Activated B cell treated with CpG ODN at 0.5 μM for 24 hours (primary cell): ENCODE measurements at regions not wholly inside any gene's neighbourhood (a gene's known extent, or its start where the extent isn't known, plus 50 kb on each side); places are given as distances from the start of the nearest gene placed in this dataset.
"Not testable (repeated sequence)": the region's sequence is repeated elsewhere in the genome, so short reads cannot be mapped to it uniquely, and the experiment has no call there.

ENCODE experiments used
- ATAC-seq: fragments of 200-7000 bp; cut with Tn5 transposase; one replicate; pipeline ENCODE4 v1.10.0; 2021; ENCODE audit warnings: low read depth, mild to moderate bottlenecking, moderate library complexity
- CTCF ChIA-PET: fragments of 350-600 bp; sonication (Branson Sonifier 250); formaldehyde crosslinking; loops from one replicate; lab custom pipeline; 2021; ENCODE audit warnings: antibody characterized with exemption; lab: Charles Lee
- POLR2A ChIA-PET: fragments of 350-600 bp; sonication (Branson Sonifier 250); formaldehyde crosslinking; loops from one replicate; lab custom pipeline; 2021; ENCODE audit warnings: antibody characterized with exemption; lab: Charles Lee
- DNase-seq: peaks from one replicate; pipeline ENCODE4 v3.0.0; 2022
- H3K27ac Mint-ChIP-seq: one replicate; pipeline ENCODE4 v1.8.0; 2020; ENCODE audit warnings: mixed read lengths
- H3K27me3 Mint-ChIP-seq: one replicate; pipeline ENCODE4 v1.8.0; 2021; ENCODE audit warnings: mixed read lengths
- H3K36me3 Mint-ChIP-seq: one replicate; pipeline ENCODE4 v1.8.0; 2021; ENCODE audit warnings: low read depth, mixed read lengths
- H3K4me1 Mint-ChIP-seq: one replicate; pipeline ENCODE4 v1.8.0; 2021; ENCODE audit warnings: mixed read lengths
- H3K4me3 Mint-ChIP-seq: one replicate; pipeline ENCODE4 v1.8.0; 2020; ENCODE audit warnings: mild to moderate bottlenecking, mixed read lengths
- H3K9me3 Mint-ChIP-seq: one replicate; pipeline ENCODE4 v1.8.0; 2020; ENCODE audit warnings: mixed read lengths
- intact Hi-C: fragments of 100-400 bp; cut with micrococcal nuclease; formaldehyde crosslinking; loops from one replicate; pipeline ENCODE4 v1.15.1; 2024
- TF ChIP-seq, protein P1 (sequence below): fragments of 200-600 bp; IDR thresholded peaks from one replicate; pipeline ENCODE4 v1.8.0; 2022; ENCODE audit warnings: antibody characterized with exemption, mild to moderate bottlenecking

DNA sequence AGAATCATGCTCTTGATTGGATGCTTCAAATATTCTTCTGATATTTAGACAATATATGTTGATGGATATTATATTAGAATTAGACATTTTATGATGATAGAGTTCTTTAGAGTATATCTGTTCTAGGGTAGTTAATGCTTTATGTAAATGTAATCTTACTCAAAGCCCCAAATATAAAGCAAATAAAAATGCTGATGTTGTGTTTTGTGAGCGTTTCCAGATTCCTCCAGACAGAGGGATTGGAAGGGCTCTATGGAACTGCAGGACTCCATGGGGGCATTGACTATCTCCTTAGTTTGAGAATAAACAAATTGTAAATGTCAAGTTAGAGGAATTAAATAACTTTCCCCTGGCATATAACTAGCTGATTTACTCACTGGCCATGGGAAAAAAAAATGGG, 184.5 kb downstream of the MRPS30 start:
- intact Hi-C loops, result no loop called here
- no peak overlapping the region for H3K4me3 Mint-ChIP-seq

DNA sequence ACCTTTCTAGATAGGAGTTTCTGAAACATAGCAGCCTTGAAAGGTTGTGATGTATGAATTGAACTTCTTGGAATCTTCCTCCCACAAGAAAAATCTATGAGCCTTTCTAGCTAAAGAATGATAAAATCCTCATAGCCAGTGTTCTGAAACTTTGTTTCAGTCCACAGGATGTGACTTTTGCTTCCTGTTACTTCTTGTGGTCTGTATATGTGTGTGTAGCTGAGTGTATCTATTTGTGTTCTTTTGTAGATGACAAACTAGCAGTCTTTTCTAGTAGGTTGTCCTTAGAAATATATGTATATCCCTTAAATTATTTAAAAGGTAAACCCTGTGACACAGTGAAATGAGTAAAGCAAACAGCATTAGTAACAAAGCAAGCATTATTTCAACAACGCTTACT, 188.8 kb downstream of the MRPS30 start:
- Mint-ChIP-seq H3K36me3 (no peaks in the 10 kb centered on the region), H3K27ac (no peak overlapping the region), H3K4me1 (no peaks in the 10 kb centered on the region), H3K9me3 (peaks cover 2% of the 10 kb centered on the region), H3K27me3 (no peaks in the 10 kb centered on the region), H3K4me3 (no peak overlapping the region)
- ATAC-seq (no peak), DNase-seq (no peak)
- intact Hi-C loops, result no loop called here
- TF ChIP-seq, protein P1, sequence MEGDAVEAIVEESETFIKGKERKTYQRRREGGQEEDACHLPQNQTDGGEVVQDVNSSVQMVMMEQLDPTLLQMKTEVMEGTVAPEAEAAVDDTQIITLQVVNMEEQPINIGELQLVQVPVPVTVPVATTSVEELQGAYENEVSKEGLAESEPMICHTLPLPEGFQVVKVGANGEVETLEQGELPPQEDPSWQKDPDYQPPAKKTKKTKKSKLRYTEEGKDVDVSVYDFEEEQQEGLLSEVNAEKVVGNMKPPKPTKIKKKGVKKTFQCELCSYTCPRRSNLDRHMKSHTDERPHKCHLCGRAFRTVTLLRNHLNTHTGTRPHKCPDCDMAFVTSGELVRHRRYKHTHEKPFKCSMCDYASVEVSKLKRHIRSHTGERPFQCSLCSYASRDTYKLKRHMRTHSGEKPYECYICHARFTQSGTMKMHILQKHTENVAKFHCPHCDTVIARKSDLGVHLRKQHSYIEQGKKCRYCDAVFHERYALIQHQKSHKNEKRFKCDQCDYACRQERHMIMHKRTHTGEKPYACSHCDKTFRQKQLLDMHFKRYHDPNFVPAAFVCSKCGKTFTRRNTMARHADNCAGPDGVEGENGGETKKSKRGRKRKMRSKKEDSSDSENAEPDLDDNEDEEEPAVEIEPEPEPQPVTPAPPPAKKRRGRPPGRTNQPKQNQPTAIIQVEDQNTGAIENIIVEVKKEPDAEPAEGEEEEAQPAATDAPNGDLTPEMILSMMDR, result no peak
- CTCF ChIA-PET, result no interaction called here
- POLR2A ChIA-PET, result no interaction called here

More for the DNA sequence above, 184.5 kb downstream of the MRPS30 start:
- H3K27me3 Mint-ChIP-seq, result no peaks in the 10 kb centered on the region
- ATAC-seq (no peak), DNase-seq (no peak)
- no peak overlapping the region for H3K27ac Mint-ChIP-seq
- ChIA-PET CTCF (no interaction called here), POLR2A (no interaction called here)
- H3K9me3 Mint-ChIP-seq, result peaks cover 12% of the 10 kb centered on the region
- H3K4me1 Mint-ChIP-seq, result no peaks in the 10 kb centered on the region
- TF ChIP-seq, protein P1, result no peak
- H3K36me3 Mint-ChIP-seq, result no peaks in the 10 kb centered on the region

DNA sequence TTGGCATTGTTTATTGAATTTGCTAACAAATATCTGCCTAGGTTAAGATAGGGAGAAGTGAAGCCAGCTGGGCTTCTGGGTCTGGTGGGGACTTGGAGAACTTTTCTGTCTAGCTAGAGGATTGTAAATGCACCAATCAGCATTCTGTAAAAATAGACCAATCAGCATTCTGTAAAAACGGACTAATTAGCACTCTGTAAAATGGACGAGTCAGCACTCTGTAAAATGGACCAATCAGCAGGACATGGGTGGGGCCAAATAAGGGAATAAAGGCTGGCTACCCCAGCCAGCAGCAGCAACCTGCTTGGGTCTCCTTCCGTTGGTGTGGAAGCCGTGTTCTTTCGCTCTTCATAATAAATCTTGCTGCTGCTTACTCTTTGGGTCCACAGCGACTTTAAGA, 198.4 kb downstream of the MRPS30 start:
- H3K9me3 Mint-ChIP-seq, CTCF ChIA-PET, H3K27me3 Mint-ChIP-seq, H3K27ac Mint-ChIP-seq, POLR2A ChIA-PET, H3K36me3 Mint-ChIP-seq, intact Hi-C loops, H3K4me3 Mint-ChIP-seq, H3K4me1 Mint-ChIP-seq, ATAC-seq, DNase-seq: not testable (repeated sequence)

DNA sequence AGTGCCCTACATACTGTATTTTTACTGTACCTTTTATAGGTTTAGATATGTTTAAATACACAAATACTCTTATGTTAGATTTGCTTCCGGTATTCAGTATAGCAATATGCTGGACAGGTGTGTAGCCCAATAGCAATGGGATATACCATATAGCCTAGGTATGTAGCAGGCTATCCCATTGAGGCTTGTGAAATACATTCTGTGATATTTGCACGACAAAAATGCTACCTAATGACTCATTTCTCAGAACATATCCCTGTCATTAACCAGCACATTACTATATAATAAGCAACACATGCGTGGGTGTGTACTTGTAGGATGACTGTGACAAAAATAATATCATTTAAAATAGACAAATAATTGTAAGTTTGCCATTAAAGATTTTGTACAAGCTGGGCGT, 208.8 kb downstream of the MRPS30 start:
- no peaks in the 10 kb centered on the region for H3K4me1 Mint-ChIP-seq
- no peaks in the 10 kb centered on the region for H3K36me3 Mint-ChIP-seq
- ChIA-PET POLR2A (no interaction called here), CTCF (no interaction called here)
- TF ChIP-seq, protein P1, result no peak
- intact Hi-C loops, result no loop called here
- DNase-seq, result no peak
- H3K27ac Mint-ChIP-seq, result no peak overlapping the region
- H3K4me3 Mint-ChIP-seq, result no peak overlapping the region
- H3K9me3 Mint-ChIP-seq, result peaks cover 10% of the 10 kb centered on the region
- ATAC-seq, result no peak
- no peaks in the 10 kb centered on the region for H3K27me3 Mint-ChIP-seq

DNA sequence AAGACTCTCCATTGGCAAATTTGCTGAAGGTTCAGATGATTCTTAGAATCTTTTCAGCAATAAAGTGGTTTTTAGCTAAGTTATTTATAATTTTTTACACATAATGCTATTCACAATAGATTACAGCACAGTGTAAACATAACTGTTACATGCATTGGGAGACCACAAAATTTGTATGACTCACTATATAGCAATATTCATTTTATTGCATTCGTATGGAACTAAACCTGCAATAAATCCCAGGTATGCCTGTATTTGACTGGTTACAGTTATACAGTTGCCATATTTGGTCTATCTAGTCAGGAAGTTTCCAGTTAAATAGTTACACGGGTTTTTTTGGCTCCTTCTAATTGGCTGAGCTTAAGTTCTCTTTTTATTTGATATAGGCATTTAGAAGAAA, 220.8 kb downstream of the MRPS30 start:
- H3K27me3 Mint-ChIP-seq, result no peaks in the 10 kb centered on the region
- H3K4me1 Mint-ChIP-seq, result no peaks in the 10 kb centered on the region
- CTCF ChIA-PET, result no interaction called here
- no peaks in the 10 kb centered on the region for H3K9me3 Mint-ChIP-seq
- H3K4me3 Mint-ChIP-seq, result no peak overlapping the region
- TF ChIP-seq, protein P1, result no peak
- DNase-seq (no peak), ATAC-seq (no peak)
- POLR2A ChIA-PET, result no interaction called here
- intact Hi-C loops, result no loop called here
- H3K36me3 Mint-ChIP-seq, result no peaks in the 10 kb centered on the region
- H3K27ac Mint-ChIP-seq, result no peak overlapping the region

DNA sequence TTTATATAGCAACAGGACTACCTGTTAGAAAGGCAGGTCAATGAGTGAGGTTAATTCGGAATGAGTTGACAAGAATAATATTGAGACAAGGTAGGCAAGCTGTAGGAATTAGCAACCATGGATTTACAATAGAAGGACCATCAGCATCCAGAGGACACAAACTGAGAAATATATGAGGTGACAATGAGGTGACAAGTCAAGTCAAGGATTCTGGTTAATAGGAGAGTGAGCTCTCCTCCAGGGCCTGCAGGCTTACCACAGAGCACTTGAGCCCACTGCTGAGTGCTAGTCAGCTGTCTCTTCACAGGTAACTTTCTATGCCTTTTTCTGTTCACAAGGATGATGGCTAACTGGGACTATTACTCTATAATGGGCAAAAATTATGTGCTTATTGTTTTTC, 227.2 kb downstream of the MRPS30 start:
- ChIA-PET POLR2A (no interaction called here), CTCF (no interaction called here)
- no peak for ATAC-seq
- intact Hi-C loops, result no loop called here
- no peak for DNase-seq
- Mint-ChIP-seq H3K27me3 (no peaks in the 10 kb centered on the region), H3K36me3 (no peaks in the 10 kb centered on the region), H3K4me1 (no peaks in the 10 kb centered on the region), H3K4me3 (no peak overlapping the region), H3K9me3 (no peaks in the 10 kb centered on the region), H3K27ac (no peak overlapping the region)
- TF ChIP-seq, protein P1, result no peak
